DND-41 (cell line): ENCODE measurements at regions not wholly inside any gene's neighbourhood (a gene's known extent, or its start where the extent isn't known, plus 50 kb on each side); places are given as distances from the start of the nearest gene placed in this dataset.

ENCODE experiments used
- ATAC-seq: fragments of 200-7000 bp; cut with Tn5 transposase; 3 replicates; pipeline ENCODE4 v1.9.1; 2021; ENCODE audit warnings: low read depth; ENCODE audit not compliant: insufficient read depth
- DNase-seq: peaks from one replicate; pipeline ENCODE4 v3.0.0-alpha.2; 2020
- H2AFZ ChIP-seq: 2 replicates; pipeline ENCODE4 v1.6.0; 2012; ENCODE audit warnings: low read depth, low read length
- H3K27ac ChIP-seq: 2 replicates; pipeline ENCODE4 v1.5.1; 2012; ENCODE audit warnings: low read length, inconsistent platforms
- H3K27me3 ChIP-seq: fragments of 200-600 bp; sonication (generic); 2 replicates; pipeline ENCODE4 v1.6.0; 2012; ENCODE audit warnings: low read length, mild to moderate bottlenecking, inconsistent platforms; ENCODE audit not compliant: insufficient read depth, poor library complexity
- H3K36me3 ChIP-seq: 2 replicates; pipeline ENCODE4 v1.5.1; 2012; ENCODE audit warnings: low read length, inconsistent platforms; ENCODE audit not compliant: insufficient read depth
- H3K4me1 ChIP-seq: 2 replicates; pipeline ENCODE4 v1.5.1; 2012; ENCODE audit warnings: mild to moderate bottlenecking, low read length; ENCODE audit not compliant: insufficient read depth
- H3K4me2 ChIP-seq: 2 replicates; pipeline ENCODE4 v1.6.0; 2012; ENCODE audit warnings: mild to moderate bottlenecking, moderate library complexity, low read length, inconsistent platforms; ENCODE audit not compliant: insufficient read depth
- H3K4me3 ChIP-seq, 2 experiments: fragments of 200-600 bp in 1 of 2; shearing (Covaris generic) in 1 of 2; 2 replicates each; pipeline ENCODE4 v1.5.1; 2012 to 2016; ENCODE audit warnings: inconsistent platforms in 2 of 2, low read length in 2 of 2, mild to moderate bottlenecking in 2 of 2, low read depth in 1 of 2, moderate library complexity in 1 of 2
- H3K79me2 ChIP-seq: 2 replicates; pipeline ENCODE4 v1.6.0; 2012; ENCODE audit warnings: low read length, inconsistent platforms; ENCODE audit not compliant: insufficient read depth
- H3K9ac ChIP-seq: 2 replicates; pipeline ENCODE4 v1.6.0; 2012; ENCODE audit warnings: low read depth, mild to moderate bottlenecking, inconsistent platforms, low read length, moderate library complexity
- H3K9me3 ChIP-seq: 2 replicates; pipeline ENCODE4 v1.5.1; 2012; ENCODE audit warnings: low read length, moderate library complexity, mild to moderate bottlenecking, inconsistent platforms; ENCODE audit not compliant: insufficient read depth, severe bottlenecking
- H4K20me1 ChIP-seq: 2 replicates; pipeline ENCODE4 v1.6.0; 2012; ENCODE audit warnings: low read length; ENCODE audit not compliant: insufficient read depth
- EZH2 ChIP-seq: IDR thresholded peaks from 3 replicates; pipeline ENCODE4 v1.6.1; 2012; ENCODE audit warnings: borderline replicate concordance, low read depth, mild to moderate bottlenecking, moderate library complexity, low read length, inconsistent platforms; ENCODE audit not compliant: severe bottlenecking
- TF ChIP-seq, protein P1 (sequence below): IDR thresholded peaks from 2 replicates; pipeline ENCODE4 v1.5.1; 2012; ENCODE audit warnings: borderline replicate concordance, low read length, moderate library complexity, mild to moderate bottlenecking; ENCODE audit not compliant: poor library complexity, severe bottlenecking; ENCODE audit errors: extremely low read depth

DNA sequence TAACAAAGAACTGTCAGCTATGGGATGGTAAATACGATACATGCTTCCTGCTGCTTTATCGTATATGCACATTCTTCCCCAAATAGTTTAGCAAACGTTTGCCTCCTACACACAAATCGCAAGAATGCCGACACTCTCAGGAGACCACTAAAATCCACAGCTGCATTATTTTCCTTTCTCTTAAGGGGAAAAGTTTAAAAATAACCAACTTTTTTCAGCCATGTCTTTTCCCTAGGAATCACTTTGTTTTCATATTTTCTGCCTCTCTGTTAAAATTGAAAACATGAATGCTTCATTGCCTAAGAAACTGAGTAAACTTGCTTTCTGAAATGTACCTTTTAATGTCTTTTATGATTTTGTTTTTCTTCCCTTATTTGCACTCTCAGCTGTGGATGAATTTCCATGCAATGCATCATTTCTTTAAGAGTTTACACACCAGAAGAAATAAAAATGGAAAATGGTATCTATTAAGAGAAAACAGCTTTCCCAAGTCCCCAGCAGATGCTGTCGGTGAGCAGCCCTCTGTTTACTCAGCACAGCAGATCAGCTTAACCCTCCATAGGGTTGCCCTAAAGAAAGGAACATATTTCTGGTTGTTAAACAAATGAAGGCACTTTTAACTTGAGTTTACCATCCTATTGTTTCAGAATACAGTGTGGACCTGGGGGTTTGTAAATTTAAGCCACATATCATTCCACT is 66.2 kb downstream of the IZUMO3 start:
- Histone ChIP-seq H3K9me3 (no peaks in the 10 kb centered on the region), H3K27me3 (no peaks in the 10 kb centered on the region), H3K79me2 (no peaks in the 10 kb centered on the region), H2AFZ (no peak overlapping the region), H4K20me1 (no peaks in the 10 kb centered on the region), H3K27ac (no peak overlapping the region), H3K4me1 (no peaks in the 10 kb centered on the region), H3K4me2 (no peak overlapping the region), H3K4me3 (no peak overlapping the region), H3K36me3 (no peaks in the 10 kb centered on the region), H3K9ac (no peak overlapping the region)
- DNase-seq, result no peak
- ATAC-seq, result no peak
- TF ChIP-seq, protein P1, sequence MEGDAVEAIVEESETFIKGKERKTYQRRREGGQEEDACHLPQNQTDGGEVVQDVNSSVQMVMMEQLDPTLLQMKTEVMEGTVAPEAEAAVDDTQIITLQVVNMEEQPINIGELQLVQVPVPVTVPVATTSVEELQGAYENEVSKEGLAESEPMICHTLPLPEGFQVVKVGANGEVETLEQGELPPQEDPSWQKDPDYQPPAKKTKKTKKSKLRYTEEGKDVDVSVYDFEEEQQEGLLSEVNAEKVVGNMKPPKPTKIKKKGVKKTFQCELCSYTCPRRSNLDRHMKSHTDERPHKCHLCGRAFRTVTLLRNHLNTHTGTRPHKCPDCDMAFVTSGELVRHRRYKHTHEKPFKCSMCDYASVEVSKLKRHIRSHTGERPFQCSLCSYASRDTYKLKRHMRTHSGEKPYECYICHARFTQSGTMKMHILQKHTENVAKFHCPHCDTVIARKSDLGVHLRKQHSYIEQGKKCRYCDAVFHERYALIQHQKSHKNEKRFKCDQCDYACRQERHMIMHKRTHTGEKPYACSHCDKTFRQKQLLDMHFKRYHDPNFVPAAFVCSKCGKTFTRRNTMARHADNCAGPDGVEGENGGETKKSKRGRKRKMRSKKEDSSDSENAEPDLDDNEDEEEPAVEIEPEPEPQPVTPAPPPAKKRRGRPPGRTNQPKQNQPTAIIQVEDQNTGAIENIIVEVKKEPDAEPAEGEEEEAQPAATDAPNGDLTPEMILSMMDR, result no peak
- TF ChIP-seq EZH2, result no peak

DNA sequence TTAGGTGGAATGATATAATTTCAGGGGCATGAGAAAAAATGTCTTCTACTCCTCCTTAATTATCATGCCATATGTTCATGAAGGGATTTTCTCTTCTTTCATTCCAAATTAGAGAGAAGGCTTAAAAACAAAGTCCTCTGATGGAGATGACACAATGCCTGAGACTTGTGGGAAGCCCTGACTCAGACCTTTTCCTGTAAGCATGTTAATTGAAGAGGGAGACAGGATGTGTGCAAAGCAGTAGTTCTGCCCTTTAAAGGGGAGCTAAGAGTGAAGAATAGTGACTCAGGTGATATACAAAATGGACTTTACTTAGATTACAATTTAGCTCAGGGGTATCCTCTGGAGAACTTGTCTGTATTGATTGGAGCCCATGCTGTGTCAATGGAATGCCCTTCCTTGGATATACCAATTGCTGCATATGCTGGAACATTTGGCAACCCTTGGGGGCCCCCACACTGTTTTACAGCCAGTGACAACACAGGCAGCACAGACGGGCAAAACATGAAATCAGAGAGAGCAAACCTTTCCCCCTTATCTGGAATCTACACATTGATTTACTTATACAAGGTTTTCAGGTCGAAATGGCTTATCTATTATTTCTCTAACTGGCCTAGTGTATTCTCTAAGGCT is 81.3 kb downstream of the IZUMO3 start:
- no peaks in the 10 kb centered on the region for H3K4me1 ChIP-seq
- no peaks in the 10 kb centered on the region for H3K36me3 ChIP-seq
- no peaks in the 10 kb centered on the region for H3K79me2 ChIP-seq
- TF ChIP-seq EZH2, result no peak
- TF ChIP-seq, protein P1, result no peak
- no peaks in the 10 kb centered on the region for H4K20me1 ChIP-seq
- H3K27me3 ChIP-seq, result no peaks in the 10 kb centered on the region
- H3K9ac ChIP-seq, result no peak overlapping the region
- H3K4me2 ChIP-seq, result no peak overlapping the region
- no peak overlapping the region for H2AFZ ChIP-seq
- DNase-seq (no peak), ATAC-seq (no peak)
- H3K27ac ChIP-seq, result no peak overlapping the region
- H3K4me3 ChIP-seq, result no peak overlapping the region
- no peaks in the 10 kb centered on the region for H3K9me3 ChIP-seq

DNA sequence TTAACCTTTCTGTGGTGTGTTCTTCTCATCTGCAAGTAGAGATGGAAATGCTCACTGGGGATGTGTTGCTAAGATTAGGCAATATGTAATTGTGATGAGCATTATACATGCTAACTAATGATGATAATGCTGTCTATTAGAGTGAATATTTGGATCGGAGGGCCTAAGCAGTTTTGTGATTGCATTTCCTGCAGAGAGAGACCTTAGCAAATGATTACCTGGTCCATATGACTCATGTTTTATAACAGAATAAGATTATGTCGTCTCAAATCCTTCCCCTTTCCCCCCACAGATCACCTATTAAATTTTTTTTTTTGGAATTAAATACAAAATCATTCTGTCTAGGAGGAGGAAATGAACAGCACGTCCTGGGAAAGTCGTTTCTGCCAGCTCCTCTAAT is 82.7 kb downstream of the IZUMO3 start:
- Histone ChIP-seq H2AFZ (no peak overlapping the region), H3K27ac (no peak overlapping the region), H3K9ac (no peak overlapping the region), H3K79me2 (no peaks in the 10 kb centered on the region), H3K4me2 (no peak overlapping the region), H3K36me3 (no peaks in the 10 kb centered on the region), H3K4me1 (no peaks in the 10 kb centered on the region), H3K27me3 (no peaks in the 10 kb centered on the region), H3K9me3 (no peaks in the 10 kb centered on the region), H3K4me3 (no peak overlapping the region), H4K20me1 (no peaks in the 10 kb centered on the region)
- DNase-seq (no peak), ATAC-seq (no peak)
- no peak for TF ChIP-seq EZH2
- TF ChIP-seq, protein P1, result no peak
